HCT116 (cell line): ENCODE measurements at regions not wholly inside any gene's neighbourhood (a gene's known extent, or its start where the extent isn't known, plus 50 kb on each side); places are given as distances from the start of the nearest gene placed in this dataset.

Experiments
- ATAC-seq: fragments of 200-7000 bp; cut with Tn5 transposase; 2 replicates; pipeline ENCODE4 v1.9.1; 2020; ENCODE audit warnings: mild to moderate bottlenecking, moderate library complexity
- BruUV-seq: library from RNA; stranded (reverse); fragments of 400-500 nt; replicated peaks from 2 replicates; lab custom pipeline; 2021; lab: Mats Ljungman, UMichigan
- CTCF ChIA-PET: fragments of 300-600 bp; sonication (Branson Sonifier 250); formaldehyde crosslinking; loops from one replicate; lab custom pipeline; 2021; ENCODE audit warnings: antibody characterized with exemption; lab: Charles Lee
- POLR2A ChIA-PET: fragments of 300-600, 350-600 bp; sonication (Branson Sonifier 250); formaldehyde crosslinking; loops from one replicate; lab custom pipeline; 2021; ENCODE audit warnings: antibody characterized with exemption; lab: Charles Lee
- RAD21 ChIA-PET, 2 experiments: fragments of 300-600 bp; sonication (Branson Sonifier 250); formaldehyde crosslinking; loops; one replicate each; lab custom pipeline; 2023; ENCODE audit warnings: low total read pairs in 2 of 2; ENCODE audit not compliant: uncharacterized antibody in 2 of 2, unreplicated experiment in 2 of 2, low non-redundant PET in 1 of 2; lab: Charles Lee
- DNase-seq: peaks from one replicate; pipeline ENCODE4 v3.0.0-alpha.2; 2010; ENCODE audit warnings: low read depth, low spot score
- H2AFZ ChIP-seq: fragments of 200-600 bp; shearing (Covaris generic), sonication (generic); 2 replicates; pipeline ENCODE4 v1.6.1; 2017; ENCODE audit warnings: low read depth, mixed run types, mixed read lengths, antibody characterized with exemption, low read length; ENCODE audit not compliant: poor library complexity, severe bottlenecking
- H3K27ac ChIP-seq: 2 replicates; pipeline ENCODE4 v1.5.1; 2012; ENCODE audit warnings: low read depth, low read length
- H3K27me3 ChIP-seq: fragments of 200-600 bp; sonication (generic); 2 replicates; pipeline ENCODE4 v1.6.1; 2016; ENCODE audit warnings: mixed run types, low read length, mixed read lengths; ENCODE audit not compliant: insufficient read depth
- H3K36me3 ChIP-seq, 2 experiments: fragments of 200-500 bp in 1 of 2; fragments of 200-600 bp in 1 of 2; sonication (Bioruptor generic) in 1 of 2; sonication (generic) in 1 of 2; 2 replicates each; pipeline versions ENCODE4 v1.5.1 to v1.6.1; 2014 to 2016; ENCODE audit warnings: low read length in 2 of 2, inconsistent platforms in 1 of 2, mixed read lengths in 1 of 2, mixed run types in 1 of 2; ENCODE audit not compliant: insufficient read depth in 2 of 2, control insufficient read depth in 1 of 2
- H3K4me1 ChIP-seq, 2 experiments: fragments of 200-600 bp in 1 of 2; sonication (generic) in 1 of 2; 2 replicates each; pipeline versions ENCODE4 v1.5.1 to v1.6.1; 2012 to 2017; ENCODE audit warnings: low read length in 2 of 2, inconsistent platforms in 1 of 2, mild to moderate bottlenecking in 1 of 2, mixed read lengths in 1 of 2, mixed run types in 1 of 2, moderate library complexity in 1 of 2; ENCODE audit not compliant: insufficient read depth in 2 of 2, control insufficient read depth in 1 of 2
- H3K4me2 ChIP-seq: fragments of 200-600 bp; sonication (generic); 2 replicates; pipeline ENCODE4 v1.6.1; 2017; ENCODE audit warnings: mixed run types, low read length, mixed read lengths
- H3K4me3 ChIP-seq, 2 experiments: fragments of 200-600 bp in 1 of 2; sonication (generic) in 1 of 2; replicated peaks in 1 of 2; 2 replicates each; pipeline ENCODE4 v1.5.1; 2011 to 2016; ENCODE audit warnings: low read length in 2 of 2, control low read depth in 1 of 2, low read depth in 1 of 2, mild to moderate bottlenecking in 1 of 2, mixed read lengths in 1 of 2, mixed run types in 1 of 2
- H3K79me2 ChIP-seq: fragments of 200-600 bp; sonication (generic); 2 replicates; pipeline ENCODE4 v1.6.1; 2017; ENCODE audit warnings: mild to moderate bottlenecking, mixed run types, low read length, moderate library complexity, mixed read lengths; ENCODE audit not compliant: insufficient read depth
- H3K9ac ChIP-seq: fragments of 200-600 bp; sonication (generic); 2 replicates; pipeline ENCODE4 v1.6.1; 2016; ENCODE audit warnings: low read length, mixed read lengths
- H3K9me2 ChIP-seq: fragments of 200-600 bp; sonication (generic), shearing (Covaris generic); 2 replicates; pipeline ENCODE4 v1.6.1; 2017; ENCODE audit warnings: mixed run types, mild to moderate bottlenecking, moderate library complexity; ENCODE audit not compliant: insufficient read depth
- H3K9me3 ChIP-seq, 2 experiments: fragments of 200-500 bp in 1 of 2; fragments of 200-600 bp in 1 of 2; sonication (Bioruptor generic) in 1 of 2; sonication (generic) in 1 of 2; 2 replicates each; pipeline ENCODE4 v1.6.1; 2014 to 2017; ENCODE audit warnings: low read length in 2 of 2, mixed read lengths in 2 of 2, inconsistent platforms in 1 of 2, low read depth in 1 of 2, mild to moderate bottlenecking in 1 of 2, mixed run types in 1 of 2, moderate library complexity in 1 of 2; ENCODE audit not compliant: control insufficient read depth in 1 of 2, insufficient read depth in 1 of 2
- H4K20me1 ChIP-seq: fragments of 200-600 bp; sonication (generic), shearing (Covaris generic); 2 replicates; pipeline ENCODE4 v1.6.1; 2017; ENCODE audit warnings: mixed run types, mild to moderate bottlenecking, moderate library complexity; ENCODE audit not compliant: insufficient read depth
- EGR1 ChIP-seq: IDR thresholded peaks from 2 replicates; pipeline ENCODE4 v1.6.1; 2012; ENCODE audit warnings: low read depth
- JUND ChIP-seq: IDR thresholded peaks from 2 replicates; pipeline ENCODE4 v1.6.1; 2012
- REST ChIP-seq: IDR thresholded peaks from 2 replicates; pipeline ENCODE4 v1.6.1; 2012; ENCODE audit warnings: low read depth
- SP1 ChIP-seq: IDR thresholded peaks from 2 replicates; pipeline ENCODE4 v1.6.1; 2012; ENCODE audit warnings: low read depth
- TCF7L2 ChIP-seq: IDR thresholded peaks from 2 replicates; pipeline ENCODE4 v1.7.0; 2011; ENCODE audit warnings: borderline replicate concordance, inconsistent platforms; ENCODE audit not compliant: insufficient read depth, insufficient read length; ENCODE audit errors: extremely low read depth
- ZBTB33 ChIP-seq: IDR thresholded peaks from 2 replicates; pipeline ENCODE4 v1.6.1; 2011; ENCODE audit warnings: mild to moderate bottlenecking, low read length, moderate library complexity; ENCODE audit not compliant: insufficient replicate concordance; ENCODE audit errors: extremely low read depth
- ZFX ChIP-seq: fragments of 450-650 bp; IDR thresholded peaks from 2 replicates; pipeline ENCODE4 v1.6.1; 2017
- intact Hi-C: fragments of 100-400 bp; cut with micrococcal nuclease; formaldehyde crosslinking; loops from 2 replicates; pipeline ENCODE4 v1.10.0; 2022

GRCh38 chr4:162707962-162708361, 458.7 kb downstream of the NAF1 start:
- no peak overlapping the region for H3K9ac ChIP-seq
- no peak for TF ChIP-seq JUND
- TF ChIP-seq ZBTB33, result no peak
- TF ChIP-seq, all 23 proteins: peak for 0
- Histone ChIP-seq H3K36me3 (no peaks in the 10 kb centered on the region), H4K20me1 (no peaks in the 10 kb centered on the region), H3K79me2 (no peaks in the 10 kb centered on the region), H3K9me3 (no peaks in the 10 kb centered on the region), H3K4me3 (no peak overlapping the region), H3K27ac (no peak overlapping the region), H3K4me2 (no peak overlapping the region), H3K9me2 (no peaks in the 10 kb centered on the region), H3K4me1 (no peaks in the 10 kb centered on the region), H3K27me3 (no peaks in the 10 kb centered on the region), H2AFZ (no peak overlapping the region)
- ATAC-seq, result no peak
- no TSS peak for BruUV-seq
- ChIA-PET RAD21 (no interaction called here), POLR2A (no interaction called here), CTCF (no interaction called here)
- intact Hi-C loops, result no loop called here
- DNase-seq, result no peak

- Histone ChIP-seq H3K4me2 (no peak overlapping the region), H3K27ac (no peak overlapping the region), H2AFZ (no peak overlapping the region), H3K4me1 (no peaks in the 10 kb centered on the region), H3K27me3 (no peaks in the 10 kb centered on the region), H3K36me3 (no peaks in the 10 kb centered on the region), H3K9ac (no peak overlapping the region), H3K9me2 (no peaks in the 10 kb centered on the region), H3K4me3 (no peak overlapping the region), H3K9me3 (no peaks in the 10 kb centered on the region), H4K20me1 (no peaks in the 10 kb centered on the region), H3K79me2 (no peaks in the 10 kb centered on the region)
- intact Hi-C loops, result no loop called here
- no TSS peak for BruUV-seq
- TF ChIP-seq TCF7L2, result no peak
- TF ChIP-seq SP1, result no peak
- TF ChIP-seq REST, result no peak
- no peak for TF ChIP-seq ZFX
- TF ChIP-seq EGR1, result no peak
- DNase-seq, result no peak
- no peak for ATAC-seq
- ChIA-PET RAD21 (no interaction called here), CTCF (no interaction called here), POLR2A (no interaction called here)
Measured at GRCh38 chr4:162706632-162707031, 460.1 kb downstream of the NAF1 start.
